Stimulated activated CD4-positive, alpha-beta T cell treated with anti-CD3 and anti-CD28 coated beads, Interleukin-2, amount 100 ng/mL, for 48 hours (primary cell): ENCODE measurements at regions not wholly inside any gene's neighbourhood (a gene's known extent, or its start where the extent isn't known, plus 50 kb on each side); places are given as distances from the start of the nearest gene placed in this dataset.

Experiments
- DNase-seq, 2 donors: peaks; one replicate each; pipeline ENCODE4 v3.0.0-alpha.2; 2020

DNA sequence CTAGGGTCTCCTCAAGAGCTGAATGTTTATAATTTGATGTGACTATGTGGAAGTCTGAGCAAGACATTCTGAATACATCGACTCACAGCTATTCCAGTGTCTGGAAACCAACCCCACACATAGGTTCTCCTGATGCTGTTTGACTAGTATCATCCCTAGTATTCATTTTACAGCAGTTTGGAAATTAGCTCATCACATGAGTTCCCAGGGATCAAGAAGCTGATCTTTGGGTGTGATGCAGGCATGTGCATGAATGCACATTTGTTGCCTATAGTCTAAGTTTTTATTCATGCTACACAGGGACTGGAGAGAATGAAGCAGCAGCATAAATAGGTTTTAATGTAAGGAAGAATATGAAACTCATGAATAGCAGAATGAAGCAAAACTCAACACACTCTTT is 284.3 kb upstream of the SPRED2 start:
- DNase-seq, result no peak

DNA sequence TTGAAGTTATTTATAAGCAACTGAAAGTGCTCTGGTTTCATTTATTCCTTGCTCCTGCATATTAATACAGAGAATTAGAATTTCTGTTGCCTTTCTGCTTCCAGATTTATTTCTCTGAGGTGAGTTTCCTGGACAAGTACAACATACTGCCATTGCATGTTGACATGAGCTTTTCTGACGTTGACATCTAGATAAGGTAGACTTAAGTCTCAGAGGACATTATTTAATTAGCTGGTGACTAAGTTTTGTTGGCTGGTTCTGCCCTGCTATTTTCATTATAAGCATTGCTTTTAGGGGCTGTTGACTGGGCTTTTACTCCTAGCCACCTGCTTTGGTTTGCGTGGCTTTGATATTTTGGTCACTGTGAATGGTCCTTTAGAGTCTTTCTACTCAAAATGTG is 282.9 kb upstream of the SPRED2 start:
- no peak for DNase-seq

DNA sequence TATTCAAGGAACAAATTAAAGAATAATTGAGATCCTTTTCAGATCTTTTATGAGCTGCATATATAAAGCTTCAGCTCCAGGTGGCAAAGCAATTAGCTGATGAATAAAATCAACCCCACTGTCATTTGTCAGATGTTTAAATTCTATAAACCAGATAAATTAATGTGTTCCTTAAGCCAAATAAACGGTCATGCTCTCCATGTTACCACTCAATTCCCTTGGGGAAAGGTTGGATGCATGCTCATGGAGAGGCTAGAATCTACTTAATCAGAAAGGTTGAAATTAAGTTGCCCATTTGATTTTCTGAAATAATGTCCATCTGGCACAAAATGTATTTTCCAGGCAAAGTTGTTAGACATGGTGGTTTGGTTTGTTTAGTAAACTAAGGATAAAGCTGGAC is 282.5 kb upstream of the SPRED2 start:
- DNase-seq, result no peak

DNA sequence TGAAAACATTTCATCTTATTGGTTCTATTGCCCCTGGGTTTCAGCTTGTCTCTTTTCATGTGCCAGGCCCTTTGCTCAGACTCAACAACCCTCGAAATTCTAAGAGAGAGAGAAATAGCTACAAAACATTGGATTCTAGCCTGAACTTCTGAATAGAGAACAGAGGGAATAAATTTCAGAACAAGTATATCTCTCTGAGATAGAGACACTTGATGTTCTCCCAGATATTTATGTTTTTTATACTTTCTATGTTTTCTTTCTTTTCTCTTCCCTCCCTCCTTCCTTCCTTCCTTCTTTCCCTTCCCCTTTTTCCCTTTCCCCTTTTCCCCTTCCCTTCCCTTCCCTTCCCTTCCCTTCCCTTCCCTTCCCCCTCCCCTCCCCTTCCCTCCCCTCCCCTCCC is 279.5 kb upstream of the SPRED2 start:
- DNase-seq, result no peak

DNA sequence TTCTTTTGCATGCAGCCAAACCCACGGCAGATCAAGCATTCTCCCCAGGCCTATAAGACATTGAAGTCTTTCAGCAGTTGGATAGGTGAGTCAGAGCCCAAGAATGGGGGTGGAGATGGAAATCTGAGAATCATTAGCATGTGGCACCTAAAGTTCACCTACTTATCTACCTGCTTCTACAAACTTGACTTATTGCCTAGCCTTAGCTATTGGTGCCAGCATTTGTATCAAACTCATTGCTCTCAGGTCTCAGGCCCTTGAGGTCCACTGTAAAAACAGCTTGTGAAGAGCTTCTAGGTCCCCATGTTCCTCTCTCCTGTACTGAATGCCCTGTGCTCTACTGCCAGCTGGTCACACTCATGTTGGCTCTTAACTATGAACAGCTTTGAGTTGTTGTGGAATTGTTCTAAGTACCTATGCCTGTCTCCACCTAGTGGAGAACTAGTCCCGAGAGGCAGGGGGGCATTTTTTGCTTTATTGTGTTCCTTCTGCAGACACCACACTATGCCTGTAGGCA is 278.4 kb upstream of the SPRED2 start:
- no peak for DNase-seq

DNA sequence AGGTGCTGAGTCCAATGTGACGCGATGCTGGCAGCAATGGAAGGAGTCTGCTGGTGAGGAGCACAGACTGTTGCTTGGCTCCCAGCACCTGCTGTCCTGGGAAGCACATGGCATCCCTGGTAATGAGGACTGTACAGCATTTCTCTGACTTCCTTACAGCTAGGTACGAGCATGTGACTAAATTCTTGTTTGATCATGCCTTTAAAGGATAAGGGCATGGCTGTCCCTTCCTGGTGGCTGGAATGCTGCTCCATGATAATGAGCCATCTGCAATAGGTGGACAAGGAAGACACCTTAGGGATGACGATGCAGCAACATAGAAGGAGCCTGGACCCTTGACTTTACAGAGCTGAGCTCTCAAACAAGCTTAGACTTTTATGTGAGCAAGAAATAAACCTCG is 278.0 kb upstream of the SPRED2 start:
- DNase-seq, result no peak

DNA sequence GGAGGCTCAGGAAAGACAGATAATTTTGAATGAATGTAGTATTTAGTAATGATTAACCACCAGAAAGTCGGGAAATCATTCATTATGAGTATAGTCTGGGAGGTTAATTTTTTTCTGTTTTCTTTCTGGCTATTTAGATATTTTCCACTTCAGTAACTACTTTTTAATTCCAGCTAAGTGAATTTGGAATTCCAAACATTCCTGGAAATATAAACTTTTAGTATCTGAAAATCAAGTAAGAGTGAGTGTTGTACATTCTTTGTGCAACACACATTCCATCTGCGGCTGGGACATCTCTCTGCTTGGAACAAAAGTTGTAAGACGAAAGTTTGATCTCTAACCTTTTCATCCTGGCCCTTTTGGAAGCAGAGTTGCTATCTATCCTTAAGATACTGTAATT is 275.7 kb upstream of the SPRED2 start:
- no peak for DNase-seq

DNA sequence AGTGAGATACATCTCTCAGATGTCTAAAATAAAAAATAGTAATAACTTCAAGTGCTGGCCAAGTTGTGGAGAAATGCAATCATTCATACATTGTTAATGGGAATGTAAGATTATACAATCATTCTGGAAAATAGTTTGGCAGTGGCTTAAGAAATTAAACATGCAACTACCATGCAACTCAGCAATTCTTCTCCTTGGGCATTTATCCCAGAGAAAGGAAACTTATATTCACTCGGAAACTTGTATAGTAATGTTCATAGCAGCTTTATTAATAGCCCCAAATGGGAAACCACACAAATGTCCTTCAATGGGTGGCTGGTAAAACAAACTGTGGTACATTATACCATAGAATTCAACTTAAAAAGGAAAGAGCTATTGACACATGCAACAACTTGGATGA is 274.0 kb upstream of the SPRED2 start:
- no peak for DNase-seq

DNA sequence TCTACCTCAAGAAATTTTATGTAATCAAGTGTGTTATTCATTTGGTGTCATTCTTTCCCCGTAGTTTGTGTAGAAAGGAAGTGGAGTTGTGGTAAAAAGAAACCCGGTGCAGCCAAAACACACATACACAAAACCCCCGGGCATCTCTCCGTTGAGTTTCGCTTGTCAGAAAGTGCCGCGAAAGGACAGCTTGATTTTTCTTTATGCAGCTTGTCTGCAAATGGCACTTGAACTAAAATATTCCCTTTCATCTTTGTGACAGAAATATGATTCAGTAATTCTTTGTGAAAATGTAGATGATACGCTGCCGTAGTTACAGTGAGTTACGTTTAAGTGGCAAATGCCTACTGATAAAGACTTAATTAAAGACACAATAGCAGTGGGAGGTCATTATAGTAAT is 268.8 kb upstream of the SPRED2 start:
- no peak for DNase-seq

DNA sequence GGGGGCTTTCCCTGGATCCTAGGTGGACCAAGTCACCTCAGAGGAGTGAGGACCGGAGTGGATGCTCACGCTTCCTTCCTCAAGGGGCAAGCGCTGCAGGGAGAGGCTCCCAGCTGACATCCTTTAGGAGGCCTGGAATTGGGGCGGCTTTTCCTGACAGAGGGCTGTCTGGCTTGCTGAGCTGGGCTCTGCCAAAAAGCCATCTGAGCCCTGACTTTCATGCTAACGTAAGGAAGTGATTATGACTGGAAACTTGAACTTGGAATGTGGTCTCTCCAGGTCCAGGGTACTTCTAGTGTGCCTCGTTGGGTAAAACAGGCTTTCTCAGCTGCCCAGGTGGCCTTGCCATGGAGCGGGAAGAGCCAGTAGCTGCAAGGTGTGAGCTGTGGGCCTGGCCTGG is 268.3 kb upstream of the SPRED2 start:
- DNase-seq, result no peak

DNA sequence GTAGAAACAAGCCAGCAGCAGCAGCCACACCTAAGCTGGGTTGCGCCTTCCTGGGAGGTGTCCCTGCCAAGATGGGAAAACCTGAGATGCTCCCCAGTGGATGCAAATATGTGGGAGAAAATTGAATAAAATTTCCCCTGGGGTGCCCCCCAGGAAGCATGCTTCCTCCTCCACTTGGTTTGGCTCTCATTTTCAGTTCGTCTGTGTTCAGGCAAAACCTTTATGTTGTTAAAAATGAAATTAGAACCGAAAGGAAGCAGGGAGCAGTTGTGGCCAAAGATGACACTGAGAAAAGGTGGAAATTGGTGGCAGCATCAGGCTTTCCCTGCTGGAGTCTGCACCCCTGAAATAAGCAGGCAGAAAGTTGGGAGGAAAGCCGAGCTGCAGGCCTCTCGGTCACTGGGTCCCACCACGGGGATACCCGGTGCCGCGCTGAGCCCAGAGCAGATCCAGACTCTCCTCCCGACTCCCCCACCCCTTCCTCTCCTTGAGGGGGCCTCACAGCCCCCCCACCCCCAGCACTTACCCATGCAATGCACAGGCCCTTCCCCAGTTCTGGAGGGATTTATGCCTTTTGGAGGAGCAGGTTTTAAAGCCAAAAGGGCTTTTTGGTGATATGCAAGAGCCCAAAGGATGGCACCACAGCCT is 267.7 kb upstream of the SPRED2 start:
- DNase-seq, result no peak

DNA sequence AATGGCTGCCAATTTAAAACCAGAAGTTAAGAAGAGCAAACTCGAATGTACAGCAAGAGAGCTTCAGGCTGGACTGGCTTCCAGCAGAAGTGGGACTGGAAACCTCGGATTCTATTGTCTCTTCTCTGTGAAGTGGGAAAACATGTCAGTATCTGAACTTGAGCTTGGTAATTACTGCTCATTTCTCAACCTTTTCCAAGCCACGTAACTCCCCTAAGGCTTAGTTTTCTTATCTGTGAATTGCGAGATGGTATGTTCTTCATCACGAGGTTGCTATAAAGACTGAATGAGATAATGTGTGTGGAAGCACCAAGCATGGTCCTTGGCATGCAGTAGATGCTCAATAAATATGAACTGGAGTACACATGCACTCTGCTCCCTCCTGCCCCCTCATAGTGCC is 259.4 kb upstream of the SPRED2 start:
- no peak for DNase-seq

DNA sequence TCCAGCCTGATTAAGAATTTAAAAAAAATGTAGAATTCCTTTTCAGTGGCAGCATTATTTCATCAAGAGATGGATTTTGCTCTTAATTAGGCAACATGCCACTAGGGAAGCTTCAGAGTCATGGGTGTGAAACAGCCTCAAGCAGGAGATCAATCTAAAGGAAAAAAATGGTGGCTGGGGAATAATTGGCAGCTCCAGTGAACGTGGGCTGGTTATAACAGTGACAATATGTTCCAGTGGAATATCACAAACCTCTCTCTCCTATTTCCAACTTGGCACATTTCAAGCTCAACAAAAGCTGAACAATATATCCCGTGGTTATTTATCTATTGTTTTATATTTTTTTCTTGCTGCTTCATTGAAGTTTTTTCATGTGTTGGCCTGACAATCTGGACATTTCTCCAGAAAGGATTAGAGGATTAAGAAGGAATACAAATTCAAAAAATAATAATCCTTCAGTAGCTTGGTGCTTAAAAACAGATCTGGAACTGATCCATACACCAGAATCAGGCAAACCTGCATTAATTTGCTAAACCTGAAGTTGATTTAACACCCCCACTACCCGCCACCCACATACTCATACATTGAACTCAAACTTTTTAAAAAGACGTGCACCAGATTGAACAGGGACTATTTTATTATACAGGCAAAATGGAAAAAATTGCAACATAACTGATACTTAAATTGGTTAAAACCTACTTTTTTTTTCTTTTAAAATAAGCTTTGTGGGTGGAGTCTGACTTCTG is 255.9 kb upstream of the SPRED2 start:
- DNase-seq, result no peak

DNA sequence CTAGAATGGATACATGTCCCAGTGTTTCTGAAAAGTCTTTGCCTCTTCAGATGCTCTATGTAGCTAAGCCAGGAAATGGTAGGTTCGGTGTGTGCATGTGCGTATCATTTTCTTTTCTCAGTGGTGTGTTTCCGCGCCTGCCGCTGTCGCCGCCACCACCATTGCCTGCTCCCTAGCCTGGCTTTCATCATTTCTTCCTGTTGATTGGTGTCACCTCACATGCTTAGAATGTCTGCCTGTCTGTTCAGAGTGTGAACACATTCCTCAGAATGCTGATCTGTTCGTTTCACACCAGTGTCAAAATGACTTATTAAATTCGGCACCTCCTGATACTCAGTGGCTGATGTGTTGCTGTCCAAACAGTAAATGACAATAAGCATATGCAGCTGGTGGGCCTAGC is 255.2 kb upstream of the SPRED2 start:
- DNase-seq, result no peak

DNA sequence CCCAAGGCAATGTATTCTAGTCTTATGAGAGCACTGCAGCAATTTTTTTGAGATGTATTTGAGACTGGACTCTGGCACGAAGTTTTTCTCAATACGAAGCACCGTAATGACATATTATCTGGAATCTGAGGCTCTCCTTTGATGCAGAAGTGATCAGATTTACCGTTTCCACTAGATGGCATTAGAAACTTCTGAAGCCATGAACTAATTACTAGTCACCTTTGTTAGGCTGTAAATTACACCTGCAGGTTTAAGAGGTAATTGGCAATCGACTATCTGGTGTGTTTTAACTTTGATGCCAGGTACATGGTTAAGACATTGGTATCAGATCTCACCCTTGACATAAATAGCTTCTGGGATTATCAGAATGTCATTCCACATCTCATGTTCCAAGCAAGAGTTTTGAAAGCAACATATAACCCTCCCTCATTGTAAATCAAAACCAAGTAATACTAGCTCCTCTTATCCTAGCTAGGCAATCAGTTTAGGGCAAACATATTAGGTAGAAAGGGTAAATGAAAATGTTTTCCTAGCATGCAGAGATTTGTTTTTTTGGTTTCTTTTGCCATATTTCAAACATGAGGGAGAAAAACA is 254.6 kb upstream of the SPRED2 start:
- DNase-seq, result no peak

DNA sequence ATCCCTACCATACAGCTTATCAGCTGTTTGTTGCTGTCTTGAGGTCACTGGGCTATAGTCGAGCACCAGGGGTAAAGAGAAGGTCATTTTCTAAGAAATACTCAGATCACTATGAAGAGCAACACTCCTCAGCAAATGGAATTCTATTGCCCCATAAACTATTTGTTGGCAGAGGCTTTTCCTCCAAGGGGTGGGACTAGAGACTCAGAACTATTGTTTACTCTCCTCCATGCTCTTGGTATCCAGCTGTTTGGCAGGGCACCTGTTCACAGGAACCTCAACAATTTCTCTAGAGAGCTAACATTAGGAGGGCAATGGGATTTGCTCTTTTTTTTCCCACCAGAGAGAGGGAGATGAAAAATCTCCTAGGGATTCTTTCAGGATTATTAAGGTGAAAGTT is 249.1 kb upstream of the SPRED2 start:
- DNase-seq, result no peak

DNA sequence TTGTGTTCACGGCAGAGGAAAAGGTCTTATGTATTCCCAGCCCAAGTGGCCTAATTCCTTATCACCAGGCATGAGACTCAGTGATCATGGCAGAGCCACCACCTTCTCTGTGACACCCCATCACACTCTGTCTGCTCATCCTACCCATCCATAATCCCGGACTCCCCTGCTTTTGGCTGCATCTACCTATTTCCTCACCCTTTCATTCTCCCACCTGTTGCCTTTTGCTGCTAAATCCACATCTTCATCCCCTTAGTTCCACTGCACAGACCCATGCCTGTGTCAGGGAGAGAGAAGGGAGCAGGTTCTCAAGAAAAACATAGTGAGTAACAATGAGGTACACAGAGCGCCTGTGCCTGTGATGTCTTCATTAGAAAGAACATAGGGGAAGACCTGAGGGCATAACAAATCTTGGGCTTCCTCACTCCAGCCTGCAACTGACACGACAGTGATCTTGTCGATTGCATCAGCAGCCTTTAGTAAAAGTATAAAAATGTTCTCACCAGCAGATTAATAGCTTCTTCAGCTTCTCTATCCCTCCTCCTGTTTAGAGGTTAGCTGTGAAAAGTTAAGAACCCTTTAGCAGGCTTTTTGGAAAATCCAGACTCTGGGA is 246.5 kb upstream of the SPRED2 start:
- no peak for DNase-seq

DNA sequence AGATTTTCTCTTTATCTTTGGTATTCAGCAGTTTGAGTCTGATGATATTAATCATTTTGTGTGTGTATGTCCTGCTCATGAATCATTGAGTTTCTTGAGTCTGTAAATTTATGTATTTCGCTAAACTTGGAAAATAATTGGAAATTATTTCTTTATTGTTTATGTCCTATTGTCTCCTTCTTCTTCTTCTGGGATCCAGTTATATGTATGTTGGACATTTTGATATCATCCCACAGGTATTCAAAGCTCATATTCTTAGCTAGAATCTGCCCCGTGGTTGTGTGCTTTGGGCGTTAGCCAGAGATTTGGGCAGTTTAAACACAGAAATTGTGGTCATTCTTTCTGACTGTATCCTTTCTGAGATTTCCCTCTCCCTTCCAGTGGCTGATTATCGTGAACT is 243.0 kb upstream of the SPRED2 start:
- DNase-seq, result no peak

DNA sequence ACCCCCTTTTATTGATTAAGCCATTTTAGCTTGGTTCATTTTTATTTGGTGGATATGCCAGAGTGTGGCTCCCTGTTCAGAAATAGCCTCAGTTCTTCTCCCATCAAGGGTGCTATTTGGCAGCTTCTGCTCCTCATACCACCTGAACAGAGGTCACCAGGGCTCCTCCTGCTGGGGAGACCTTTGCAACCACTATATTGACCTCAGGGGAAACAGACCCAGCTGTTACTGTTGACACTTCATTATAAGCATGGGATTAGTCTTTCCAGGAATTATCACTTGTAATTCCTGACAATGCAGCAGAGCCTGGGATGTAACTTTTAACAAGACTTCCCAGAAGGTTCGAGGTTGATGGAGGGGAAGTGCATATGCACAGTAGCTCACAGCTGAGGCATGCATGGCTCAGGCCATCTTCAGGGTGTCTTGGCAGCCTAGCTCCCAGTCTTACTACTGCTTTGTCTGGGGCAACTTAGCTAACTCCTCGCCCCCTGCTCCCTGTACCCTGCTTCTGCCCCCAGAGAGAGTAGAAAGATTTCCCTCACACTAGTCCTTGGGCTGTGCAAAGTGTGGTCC is 239.4 kb upstream of the SPRED2 start:
- no peak for DNase-seq

DNA sequence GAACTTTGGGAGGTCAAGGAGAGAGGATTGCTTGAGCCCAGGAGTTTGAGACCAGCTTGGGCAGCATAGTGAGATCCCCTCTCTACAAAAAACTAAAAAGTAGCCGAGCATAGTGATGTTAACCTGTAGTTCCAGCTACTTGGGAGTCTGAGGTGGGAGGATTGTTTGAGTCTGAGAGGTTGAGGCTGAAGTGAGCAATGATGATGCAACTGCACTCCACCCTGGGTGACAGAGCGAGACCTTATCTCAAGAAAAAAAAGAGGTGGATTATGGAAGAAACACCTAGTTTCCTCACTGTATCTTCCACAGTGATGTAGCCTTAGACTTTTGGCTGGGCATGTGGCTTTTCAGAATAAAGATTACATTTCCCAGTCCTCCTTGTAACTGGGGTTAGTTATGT is 237.2 kb upstream of the SPRED2 start:
- DNase-seq, result no peak

DNA sequence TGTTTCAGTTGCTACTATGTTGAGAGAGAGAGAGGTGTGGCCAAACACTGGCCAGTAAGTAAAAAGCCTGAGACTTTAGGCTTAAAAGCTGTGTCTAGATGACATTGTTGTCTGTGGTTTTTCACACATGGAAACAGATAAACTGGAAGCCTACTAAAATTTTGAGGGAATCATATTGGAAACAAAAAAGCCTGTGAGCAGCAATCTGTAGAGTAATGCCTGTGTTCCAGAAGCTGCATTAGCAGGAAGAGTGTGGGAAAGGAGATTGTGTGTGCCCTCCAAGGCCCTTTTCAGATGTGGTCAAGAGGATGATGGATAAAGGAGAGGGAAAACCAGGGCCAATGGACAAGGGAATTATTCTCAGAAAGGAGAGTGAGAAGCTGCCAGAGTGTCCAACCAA is 236.3 kb upstream of the SPRED2 start:
- DNase-seq, result no peak

DNA sequence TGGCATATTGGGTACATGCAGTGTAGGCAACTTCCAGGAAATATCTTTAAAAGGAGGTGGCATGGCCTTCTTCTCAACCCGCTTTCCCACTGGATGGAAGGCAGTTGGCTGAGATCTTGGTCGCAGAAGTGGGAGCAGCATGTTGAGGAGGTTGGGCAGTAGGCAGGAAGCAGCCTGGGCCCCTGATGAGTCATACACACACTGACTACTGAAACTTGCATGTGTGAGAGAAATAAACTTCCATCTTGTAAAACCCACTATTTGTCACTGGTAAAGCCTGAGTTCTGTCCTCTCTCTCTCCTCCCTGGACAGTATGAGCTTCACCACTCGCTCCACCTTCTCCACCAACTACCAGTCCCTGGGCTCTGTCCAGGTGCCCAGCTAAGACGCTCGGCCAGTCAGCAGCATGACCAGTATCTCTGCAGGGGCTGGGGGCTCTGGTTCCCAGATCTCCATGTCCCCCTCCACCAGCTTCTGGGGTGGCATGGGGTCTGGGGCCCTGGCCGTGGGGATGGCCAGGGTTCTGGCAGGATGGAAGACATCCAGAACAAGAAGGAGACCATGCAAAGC is 233.8 kb upstream of the SPRED2 start:
- no peak for DNase-seq

DNA sequence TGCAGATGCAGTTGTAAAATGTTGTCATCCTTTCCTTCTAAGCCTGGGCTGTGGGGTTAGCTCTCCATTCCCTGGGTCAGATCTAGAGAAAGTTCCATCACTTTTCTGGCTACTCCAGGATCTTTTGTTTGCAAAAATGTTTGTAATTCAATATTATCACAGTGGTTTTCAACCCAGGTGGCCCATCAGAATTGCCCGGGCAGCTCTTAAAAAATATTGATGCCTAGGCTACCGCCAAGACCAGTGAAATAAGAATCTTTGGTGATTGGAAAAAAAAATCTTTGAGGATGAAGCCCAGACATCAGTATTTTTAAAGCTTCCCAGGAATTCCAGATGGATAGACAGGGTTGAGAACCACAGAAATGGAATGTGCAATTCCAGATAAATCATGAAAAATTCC is 232.5 kb upstream of the SPRED2 start:
- DNase-seq, result no peak
